Motor neuron (in vitro differentiated cells): ENCODE measurements at regions not wholly inside any gene's neighbourhood (a gene's known extent, or its start where the extent isn't known, plus 50 kb on each side); places are given as distances from the start of the nearest gene placed in this dataset.

Source experiments
- ATAC-seq, 8 experiments: fragments of 200-7000 bp; cut with Tn5 transposase; replicated peaks in 6 of 8; 2 replicates each; pipeline ENCODE4 v1.8.0; 2021; ENCODE audit warnings: mild to moderate bottlenecking in 8 of 8, moderate library complexity in 8 of 8
- H3K27ac ChIP-seq, 2 donors: fragments of 250-450 bp; sonication (Bioruptor Pico); 2 replicates each; pipeline ENCODE4 v1.9.0; 2021; ENCODE audit warnings: antibody characterized with exemption in 2 of 2, mild to moderate bottlenecking in 2 of 2, moderate library complexity in 1 of 2
- H3K4me1 ChIP-seq, 2 donors: fragments of 250-450 bp; sonication (Bioruptor Pico); replicated peaks in 1 of 2; 2 replicates each; pipeline ENCODE4 v1.6.1; 2021; ENCODE audit warnings: antibody characterized with exemption in 2 of 2, mild to moderate bottlenecking in 2 of 2, moderate library complexity in 1 of 2
- H3K4me3 ChIP-seq, 5 donors: fragments of 250-450 bp; sonication (Bioruptor Pico); 2 replicates each; pipeline ENCODE4 v1.9.0; 2021; ENCODE audit warnings: antibody characterized with exemption in 5 of 5, mild to moderate bottlenecking in 5 of 5, moderate library complexity in 4 of 5
- WGBS, 10 experiments: fragments of 450-650 bp; shearing (Covaris generic); methylation state at CpG; one replicate each; pipeline ENCODE4 v1.0.0; 2022; 5-methylcytosine and 5-hydroxymethylcytosine counted together
- in situ Hi-C, 9 experiments: fragments of 400-800 bp; cut with MboI; loops; one replicate each; pipeline ENCODE4 v1.15.0; 2021; ENCODE audit warnings: low sequenced_read_pairs in 9 of 9, low pct_unique_long_range_greater_than_20kb in 2 of 9; ENCODE audit not compliant: unreplicated experiment in 9 of 9

DNA sequence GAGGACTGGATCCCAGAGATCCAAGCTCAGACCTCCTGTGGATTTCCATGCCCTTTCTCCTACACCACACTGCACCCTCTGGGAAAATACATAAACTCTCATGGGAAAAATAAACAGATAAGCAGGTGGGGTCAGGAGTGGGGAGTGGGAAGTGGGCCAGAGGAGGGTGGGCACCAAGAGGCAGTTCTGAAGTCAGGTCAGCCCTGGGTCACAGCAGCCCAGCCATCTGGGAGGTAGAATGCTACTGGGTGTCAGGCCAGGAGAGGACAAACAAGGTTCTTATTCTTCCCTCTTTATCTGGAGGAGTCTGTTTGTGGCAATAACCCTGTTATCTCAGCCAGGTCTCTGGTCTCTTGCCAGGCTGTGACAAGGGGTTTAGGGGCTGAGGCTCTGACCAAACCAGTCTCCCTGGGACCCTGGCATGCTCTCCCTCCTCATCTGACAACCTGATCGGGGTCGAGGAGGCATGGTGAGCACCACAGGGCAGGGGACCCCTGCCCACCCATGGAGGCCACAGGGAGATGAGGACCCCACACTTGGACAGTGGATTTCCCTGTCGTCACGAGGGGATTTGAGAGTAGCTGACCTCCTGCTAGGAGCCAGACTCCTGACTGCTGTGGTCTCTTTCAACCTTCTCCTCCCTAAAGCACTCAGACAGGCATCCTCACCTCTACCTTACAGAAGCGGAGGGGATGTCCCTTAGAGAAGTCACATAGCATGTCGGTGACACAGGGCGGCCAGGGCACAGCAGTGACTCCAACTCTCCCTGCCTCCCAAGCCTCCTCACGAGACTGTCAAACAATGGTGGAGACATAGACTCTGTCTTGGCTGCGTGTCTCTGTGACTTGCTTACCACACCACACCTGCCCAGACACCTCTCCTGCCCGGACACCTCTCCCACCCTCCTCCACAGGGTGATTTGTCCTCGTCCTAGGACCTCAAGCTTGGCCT is 51.3 kb upstream of the IFFO2 start:
- 60 to 91% (median 85%) methylated on average over 1 to 10 of the region's 11 CpGs; no CpG with 5 or more reads in 5 of the 10 experiments for WGBS, 10 experiments

GRCh38 chr1:19006837-19007271 is 50.4 kb upstream of the IFFO2 start:
- WGBS, 10 experiments, result 60 to 100% (median 89%) methylated on average over 1 to 2 of the region's 2 CpGs; no CpG with 5 or more reads in 4 of the 10 experiments

More for the DNA sequence above, 51.3 kb upstream of the IFFO2 start:
- in situ Hi-C loops, result no loop called here
- ATAC-seq, result peak in 1 of 8 experiments; percentile 9
- Histone ChIP-seq H3K4me1 (peaks cover 16 to 27% of the 10 kb centered on the region in 2 donors), H3K4me3 (no peak overlapping the region), H3K27ac (no peak overlapping the region)

More at GRCh38 chr1:19006837-19007271, 50.4 kb upstream of the IFFO2 start:
- no peak overlapping the region for H3K27ac ChIP-seq
- H3K4me1 ChIP-seq, result peaks cover 13 to 19% of the 10 kb centered on the region in 2 donors
- H3K4me3 ChIP-seq, result no peak overlapping the region
- no peak for ATAC-seq
- in situ Hi-C loops, result no loop called here
